ENCODE measurements at regions not wholly inside any gene's neighbourhood (a gene's known extent, or its start where the extent isn't known, plus 50 kb on each side); places are given as distances from the start of the nearest gene placed in this dataset.

DNA sequence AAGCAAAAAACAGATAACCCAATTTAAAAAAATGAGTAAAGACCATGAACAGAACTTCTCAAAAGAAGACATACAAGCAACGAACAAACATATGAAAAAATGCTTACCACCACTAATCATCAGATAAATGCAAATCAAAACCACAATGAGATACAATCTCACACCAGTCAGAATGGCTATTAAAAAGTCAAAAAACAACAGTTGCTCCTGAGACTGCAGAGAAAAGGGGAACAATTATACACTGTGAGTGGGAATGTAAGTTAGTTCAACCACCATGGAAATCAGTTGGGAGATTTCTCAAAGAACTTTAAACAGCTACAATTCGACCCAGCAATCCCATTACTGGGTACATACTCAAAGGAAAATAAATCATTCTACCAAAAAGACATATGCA lies 131.6 kb downstream of the PTGER3 start:
- DNase-seq, result no peak
- Histone ChIP-seq H3K36me3 (replicated peaks in 1 of 2) (no peaks in the 10 kb centered on the region), H3K27ac (no peak overlapping the region), H3K9me3 (replicated peaks in 1 of 3) (no peaks in the 10 kb centered on the region), H3K4me1 (replicated peaks in 1 of 2) (peaks cover 7 to 14% of the 10 kb centered on the region in 2 donors), H3K4me3 (no peak overlapping the region), H3K27me3 (no peaks in the 10 kb centered on the region)
- 28 to 30% (median 29%) methylated on average over 2 of the region's 2 CpGs for WGBS, 4 donors
- intact Hi-C loops (cut with DNase I), result no loop called here
- no peak for TF ChIP-seq POLR2A (IDR thresholded peaks at IDR 0.05)
- TF ChIP-seq CTCF (IDR thresholded peaks at IDR 0.05), result no peak

GRCh38 chr1:70919706-70920323 lies 127.8 kb downstream of the PTGER3 start:
- WGBS, 4 donors, result 92 to 100% (median 95%) methylated on average over 1 of the region's 1 CpG
- H3K27me3 ChIP-seq, result no peaks in the 10 kb centered on the region
- no peak for DNase-seq
- intact Hi-C loops (cut with DNase I), result no loop called here
- no peak overlapping the region for H3K4me3 ChIP-seq
- H3K36me3 ChIP-seq (replicated peaks in 1 of 2), result no peaks in the 10 kb centered on the region
- peaks cover 5 to 10% of the 10 kb centered on the region in 2 donors for H3K4me1 ChIP-seq (replicated peaks in 1 of 2)
- H3K9me3 ChIP-seq (replicated peaks in 1 of 3), result no peaks in the 10 kb centered on the region
- TF ChIP-seq POLR2A (IDR thresholded peaks at IDR 0.05) (no peak), CTCF (IDR thresholded peaks at IDR 0.05) (no peak)
- H3K27ac ChIP-seq, result no peak overlapping the region

Measured in adrenal gland (tissue), 9 donors.